ENCODE measurements at regions not wholly inside any gene's neighbourhood (a gene's known extent, or its start where the extent isn't known, plus 50 kb on each side); places are given as distances from the start of the nearest gene placed in this dataset.
"Not testable (repeated sequence)": the region's sequence is repeated elsewhere in the genome, so short reads cannot be mapped to it uniquely, and the experiment has no call there.

GRCh38 chr7:49483142-49483541 is 290.3 kb upstream of the VWC2 start:
- DNase-seq (ENCODE audit: low spot score), result peak; percentile 16
- TF ChIP-seq CTCF (IDR thresholded peaks at IDR 0.05; ENCODE audit: extremely low read depth, missing control alignments), result no peak

DNA sequence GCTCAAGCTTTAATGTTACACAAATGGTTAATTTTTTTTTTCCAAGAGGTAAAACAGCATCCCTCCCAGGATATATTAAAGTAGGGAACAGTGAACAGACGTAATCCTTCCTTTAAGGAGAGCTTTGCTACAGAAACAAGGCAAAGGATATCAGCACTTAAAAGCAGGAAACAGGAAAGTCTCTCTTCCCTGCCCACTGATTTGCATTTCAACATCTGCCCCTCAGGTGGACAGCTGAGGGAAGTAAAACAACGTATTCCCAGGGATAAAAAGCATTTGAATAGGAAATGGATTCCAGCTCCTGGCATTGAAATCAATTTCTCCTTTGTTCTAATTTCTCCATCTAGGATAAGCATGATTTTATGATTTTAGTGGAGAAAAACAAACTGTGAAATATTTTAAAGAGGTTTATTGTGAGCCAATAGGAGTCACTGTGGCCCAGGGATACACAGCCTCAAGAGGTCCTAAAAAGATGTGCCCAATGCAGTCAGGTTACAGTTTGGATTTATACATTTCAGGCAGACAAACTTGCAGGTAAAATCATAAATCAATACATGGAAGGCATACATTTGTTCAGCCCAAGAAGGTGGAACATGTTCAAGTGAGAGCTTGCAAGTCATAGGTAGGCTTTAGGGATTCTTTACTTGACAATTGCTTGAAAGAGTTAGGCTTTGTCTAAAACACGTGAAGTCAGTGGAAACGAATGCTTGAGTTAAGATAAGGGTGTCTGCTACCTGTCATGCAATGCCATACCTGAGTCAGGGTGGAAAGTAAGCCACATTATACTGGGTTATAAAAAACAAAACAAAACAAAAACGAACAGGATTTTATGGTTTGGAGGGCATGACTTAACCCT is 286.2 kb upstream of the VWC2 start:
- TF ChIP-seq CTCF (IDR thresholded peaks at IDR 0.05; ENCODE audit: extremely low read depth, missing control alignments), result no peak
- no peak for DNase-seq (ENCODE audit: low spot score)

- TF ChIP-seq CTCF (IDR thresholded peaks at IDR 0.05; ENCODE audit: extremely low read depth, missing control alignments), result no peak
- no peak for DNase-seq (ENCODE audit: low spot score)
Observed at GRCh38 chr7:49487830-49488140, 285.7 kb upstream of the VWC2 start.

DNA sequence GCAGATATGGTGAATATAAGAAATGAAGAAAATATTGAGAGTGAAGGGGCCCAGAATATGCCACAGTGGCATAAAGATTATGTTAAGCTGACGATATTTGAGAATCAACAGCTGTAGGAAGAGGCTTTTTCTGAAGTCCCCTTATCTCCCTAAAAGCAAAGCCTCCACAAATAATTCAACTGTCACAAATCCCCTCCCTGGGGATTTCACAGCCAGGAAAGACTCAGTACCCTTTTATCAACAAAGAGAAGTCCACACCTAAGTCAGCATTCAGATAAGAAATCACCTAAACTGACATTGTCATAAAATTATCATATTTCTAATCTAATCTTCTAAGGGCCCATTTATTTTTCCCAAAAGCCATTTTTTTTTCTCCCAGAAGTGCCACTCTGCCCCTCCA is 284.9 kb upstream of the VWC2 start:
- no peak for TF ChIP-seq CTCF (IDR thresholded peaks at IDR 0.05; ENCODE audit: extremely low read depth, missing control alignments)
- DNase-seq (ENCODE audit: low spot score), result no peak

DNA sequence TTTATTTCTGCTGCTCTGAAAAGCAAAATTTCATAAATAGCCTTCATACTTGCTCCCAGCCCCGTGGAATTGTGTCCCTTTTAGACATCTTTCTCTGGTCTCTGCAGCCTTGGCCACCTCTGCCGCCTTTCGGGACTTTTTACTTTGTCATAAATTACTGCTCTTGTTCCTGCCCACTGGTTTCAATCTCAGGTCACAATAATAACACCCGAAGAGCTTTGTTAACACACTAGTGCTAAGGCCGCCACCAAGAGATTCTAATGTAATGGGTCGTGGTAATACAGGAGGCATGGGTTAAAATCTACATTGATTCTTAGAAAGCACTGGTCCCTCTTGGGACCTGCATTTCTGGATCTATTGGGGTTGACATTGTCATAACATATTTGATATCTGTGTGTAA is 276.0 kb upstream of the VWC2 start:
- TF ChIP-seq CTCF (IDR thresholded peaks at IDR 0.05; ENCODE audit: extremely low read depth, missing control alignments), result no peak
- peak; percentile 3 for DNase-seq (ENCODE audit: low spot score)

- TF ChIP-seq CTCF (IDR thresholded peaks at IDR 0.05; ENCODE audit: extremely low read depth, missing control alignments), result no peak
- no peak for DNase-seq (ENCODE audit: low spot score)
Observed at GRCh38 chr7:49500741-49501140, 272.7 kb upstream of the VWC2 start.

DNA sequence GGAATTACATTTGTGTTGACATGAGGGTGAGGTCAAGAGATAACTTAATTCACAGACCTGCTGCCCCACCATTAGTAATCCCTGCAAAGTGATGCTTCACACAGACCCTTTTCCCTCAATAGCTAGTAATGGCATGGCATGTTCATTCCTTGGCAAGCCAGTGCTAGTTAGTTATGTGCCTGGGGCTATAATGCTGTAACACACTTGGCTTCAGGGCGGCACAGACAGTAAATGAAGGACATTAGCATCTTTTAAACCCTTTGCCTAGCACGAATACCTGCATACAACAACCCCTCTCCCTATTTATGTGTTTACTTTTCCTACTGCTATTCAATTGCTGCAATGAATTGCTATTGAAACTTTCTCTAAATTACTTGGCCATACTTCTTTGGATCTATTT is 266.2 kb upstream of the VWC2 start:
- DNase-seq (ENCODE audit: low spot score), result not testable (repeated sequence)

DNA sequence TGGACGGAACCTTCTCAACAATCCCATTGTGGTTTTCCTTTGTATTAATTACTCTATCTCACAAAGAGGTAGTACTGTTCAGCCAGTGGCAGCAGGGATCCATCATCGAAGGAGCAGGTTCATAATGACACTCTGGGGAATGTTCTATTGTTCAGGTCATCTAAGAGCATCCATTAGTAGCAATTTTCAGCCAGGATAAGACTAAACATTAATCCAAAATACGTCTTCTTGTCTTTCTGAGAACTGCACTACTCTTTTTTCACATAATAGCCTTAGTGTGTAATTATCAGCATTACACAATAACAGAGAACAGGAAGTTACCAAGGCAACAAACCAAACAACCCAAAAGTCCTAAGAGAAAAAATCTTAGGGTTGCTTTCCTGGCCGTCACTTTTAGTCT is 259.5 kb upstream of the VWC2 start:
- DNase-seq (ENCODE audit: low spot score), result no peak
- TF ChIP-seq CTCF (IDR thresholded peaks at IDR 0.05; ENCODE audit: extremely low read depth, missing control alignments), result no peak

Data from GM20000 (cell line).